Putamen (tissue), 1 donor: ENCODE measurements at regions not wholly inside any gene's neighbourhood (a gene's known extent, or its start where the extent isn't known, plus 50 kb on each side); places are given as distances from the start of the nearest gene placed in this dataset.
"Not testable (repeated sequence)": the region's sequence is repeated elsewhere in the genome, so short reads cannot be mapped to it uniquely, and the experiment has no call there.

ENCODE experiments used
- DNase-seq: peaks from one replicate; pipeline ENCODE4 v3.0.0-alpha.2; 2016; ENCODE audit warnings: low spot score

DNA sequence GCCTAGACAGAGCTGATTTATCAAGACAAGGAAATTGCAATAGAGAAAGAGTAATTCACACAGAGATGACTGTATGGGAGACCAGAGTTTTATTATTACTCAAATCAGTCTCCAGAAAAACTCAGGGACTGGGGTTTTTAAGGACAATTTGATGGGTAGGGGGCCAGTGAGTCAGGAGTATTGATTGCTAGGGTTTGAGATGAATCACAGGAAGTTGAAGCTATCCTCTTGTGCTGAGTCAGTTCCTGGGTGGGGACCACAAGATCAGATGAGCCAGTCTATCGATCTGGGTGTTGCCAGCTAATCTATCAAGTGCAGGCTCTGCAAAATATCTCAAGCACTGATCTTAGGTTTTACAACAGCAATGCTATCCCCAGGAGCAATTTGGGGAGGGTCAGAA is 87.4 kb upstream of the TGIF2LY start:
- not testable (repeated sequence) for DNase-seq

GRCh38 chrY:3494539-3494938 is 84.3 kb upstream of the TGIF2LY start:
- DNase-seq = not testable (repeated sequence)

GRCh38 chrY:3527040-3527439 is 51.8 kb upstream of the TGIF2LY start:
- peak; percentile 0 for DNase-seq
